ENCODE measurements at regions not wholly inside any gene's neighbourhood (a gene's known extent, or its start where the extent isn't known, plus 50 kb on each side); places are given as distances from the start of the nearest gene placed in this dataset.
"Not testable (repeated sequence)": the region's sequence is repeated elsewhere in the genome, so short reads cannot be mapped to it uniquely, and the experiment has no call there.

DNA sequence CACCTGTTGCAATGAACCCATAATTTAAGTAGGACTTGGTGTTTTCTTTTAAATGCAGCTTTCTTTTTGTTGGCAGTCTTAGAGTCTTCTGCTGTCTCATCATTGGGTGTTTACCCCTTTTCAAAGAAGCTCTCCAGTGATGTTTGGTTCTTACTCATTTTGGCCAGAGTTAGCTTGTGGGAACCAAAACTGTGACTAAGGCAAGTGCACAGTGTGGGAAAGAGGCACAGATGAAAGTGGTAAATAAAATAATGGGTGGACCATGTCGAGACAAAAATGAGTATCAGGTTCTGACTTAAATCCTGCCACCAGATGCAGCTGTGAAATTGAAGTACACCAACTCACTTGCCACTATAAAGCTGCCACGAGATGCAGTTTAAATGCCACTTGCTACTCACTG, 615.4 kb upstream of the MIS18BP1 start:
- no peak overlapping the region for H3K4me3 ChIP-seq (ENCODE audit: low read depth, low read length)

DNA sequence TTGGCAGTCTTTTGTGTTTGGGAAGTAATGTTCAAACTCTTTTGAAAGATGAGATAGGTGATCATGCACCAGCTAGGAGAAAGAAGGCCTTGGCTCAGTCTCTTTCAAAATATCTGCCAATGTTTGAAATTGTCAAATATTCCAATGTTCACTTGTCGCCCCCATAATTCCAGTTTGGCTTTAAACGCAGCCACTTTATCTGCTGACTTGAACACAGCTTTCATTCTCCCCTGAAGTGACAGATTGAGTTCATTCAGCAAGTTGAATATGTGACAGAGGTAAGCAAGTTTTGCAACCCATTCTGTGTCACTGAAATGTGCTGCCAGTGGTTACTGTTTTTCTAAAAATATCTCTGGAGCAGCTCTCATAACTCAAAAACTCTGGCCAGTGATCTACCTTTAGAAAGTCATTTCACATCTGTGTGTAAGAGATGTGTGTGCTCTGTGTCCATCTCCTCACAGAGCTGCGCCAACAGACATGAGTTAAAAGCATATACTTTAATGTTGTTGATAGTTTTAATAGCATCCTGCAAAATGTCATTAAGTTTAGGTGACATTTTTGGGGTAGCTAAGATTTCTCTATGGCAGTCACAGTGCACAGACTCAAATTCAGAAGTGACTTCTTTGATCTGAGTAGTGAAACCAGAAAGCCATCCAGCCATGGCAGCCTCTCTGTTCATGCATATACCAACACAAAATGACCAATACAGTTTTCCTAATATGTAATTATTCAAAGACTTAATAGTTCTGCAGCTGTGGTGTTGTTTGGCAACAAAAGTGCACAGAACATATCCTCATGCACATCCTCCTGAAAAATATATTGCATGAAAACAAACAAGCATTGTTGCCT, 614.3 kb upstream of the MIS18BP1 start:
- no peak overlapping the region for H3K4me3 ChIP-seq (ENCODE audit: low read depth, low read length)

DNA sequence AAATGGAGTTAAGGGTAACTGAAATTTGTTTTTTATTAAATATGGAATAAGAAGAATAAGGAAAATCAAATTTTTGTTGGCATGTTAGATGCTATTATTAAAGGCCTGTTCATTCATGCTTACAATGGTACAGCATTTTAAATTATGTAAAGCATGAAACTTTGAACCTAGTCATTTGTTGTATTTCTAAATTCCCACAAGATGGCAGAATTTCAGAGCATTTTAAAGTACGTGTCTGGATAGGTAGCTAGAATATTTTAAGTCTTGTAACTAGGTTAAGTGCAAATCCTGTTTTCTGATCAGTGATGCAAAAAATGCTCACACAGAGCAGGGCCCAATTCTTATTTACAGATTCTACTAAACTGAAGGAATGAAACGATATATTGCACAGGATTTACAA, 585.6 kb upstream of the MIS18BP1 start:
- no peak overlapping the region for H3K4me3 ChIP-seq (ENCODE audit: low read depth, low read length)

DNA sequence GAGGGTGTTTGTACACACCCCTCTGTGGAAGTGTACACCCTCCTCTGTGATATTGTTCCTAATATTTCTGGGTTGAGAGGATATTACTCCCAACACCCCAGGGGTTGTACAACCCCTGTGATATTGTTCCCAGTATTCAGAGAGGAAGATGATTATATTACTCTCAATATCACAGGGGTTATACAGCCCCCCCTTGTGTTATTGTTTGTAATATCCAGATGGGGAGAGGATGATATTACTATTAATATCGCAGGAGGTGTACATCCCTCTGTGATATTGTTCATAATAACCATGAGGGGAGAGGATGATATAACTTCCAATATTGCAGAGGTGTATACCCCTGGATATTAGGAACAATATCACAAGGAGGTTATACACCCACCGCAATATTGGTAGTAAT, 566.1 kb upstream of the MIS18BP1 start:
- H3K4me3 ChIP-seq (ENCODE audit: low read depth, low read length) = no peak overlapping the region

DNA sequence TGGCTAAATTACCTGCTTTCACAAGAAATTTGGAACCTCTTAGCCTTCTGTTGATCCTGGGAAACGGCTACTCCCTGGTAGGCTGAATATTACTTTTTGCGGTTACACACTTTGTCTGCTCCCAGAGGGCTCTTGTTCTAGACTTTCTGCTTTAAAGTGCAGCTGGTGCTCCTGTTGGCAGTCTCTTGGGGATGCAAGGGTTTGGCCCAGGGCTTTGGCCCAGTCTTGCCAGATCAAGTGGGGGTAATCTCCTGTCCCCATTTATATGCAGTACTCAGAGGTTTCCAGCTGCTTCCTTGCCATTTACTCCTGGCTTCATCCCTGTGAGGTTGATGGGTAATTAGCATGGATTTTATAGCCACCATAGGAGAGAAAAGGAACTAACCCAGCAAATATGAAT, 558.2 kb upstream of the MIS18BP1 start:
- H3K4me3 ChIP-seq (ENCODE audit: low read depth, low read length) = no peak overlapping the region

DNA sequence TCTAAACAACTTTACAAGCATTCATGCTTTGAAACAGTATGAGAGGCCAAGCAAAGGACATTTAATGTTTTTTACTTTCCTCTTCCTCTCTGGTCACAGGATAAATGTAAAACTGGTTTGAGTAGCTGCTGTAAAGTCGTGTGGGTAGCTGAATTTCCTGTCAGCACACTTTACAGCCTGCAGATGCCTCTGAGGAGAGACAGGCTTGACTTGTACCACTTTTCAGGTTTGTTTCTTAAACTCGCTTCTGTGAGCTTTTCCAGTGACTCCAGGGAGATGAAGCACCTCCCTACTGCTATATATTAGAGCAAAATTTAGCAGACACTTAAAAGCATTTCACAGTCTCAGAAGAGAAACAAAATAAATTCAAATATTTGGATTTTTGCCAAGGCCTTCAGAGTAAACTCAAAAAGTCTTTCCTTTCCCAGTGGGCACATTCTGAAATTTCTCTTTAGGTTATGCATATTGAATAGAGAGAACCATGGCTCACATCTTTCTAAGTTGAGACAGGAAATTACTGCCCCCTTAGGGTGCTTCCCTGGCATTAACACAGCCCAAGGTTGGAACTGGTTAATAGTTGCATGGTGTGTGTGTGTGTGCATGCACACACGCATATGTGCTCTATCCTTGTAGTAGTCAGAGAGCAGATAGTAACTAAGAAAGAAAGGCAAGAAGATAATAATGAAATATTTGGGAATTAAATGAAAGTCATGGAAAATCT, 557.3 kb upstream of the MIS18BP1 start:
- H3K4me3 ChIP-seq (ENCODE audit: low read depth, low read length) = no peak overlapping the region

DNA sequence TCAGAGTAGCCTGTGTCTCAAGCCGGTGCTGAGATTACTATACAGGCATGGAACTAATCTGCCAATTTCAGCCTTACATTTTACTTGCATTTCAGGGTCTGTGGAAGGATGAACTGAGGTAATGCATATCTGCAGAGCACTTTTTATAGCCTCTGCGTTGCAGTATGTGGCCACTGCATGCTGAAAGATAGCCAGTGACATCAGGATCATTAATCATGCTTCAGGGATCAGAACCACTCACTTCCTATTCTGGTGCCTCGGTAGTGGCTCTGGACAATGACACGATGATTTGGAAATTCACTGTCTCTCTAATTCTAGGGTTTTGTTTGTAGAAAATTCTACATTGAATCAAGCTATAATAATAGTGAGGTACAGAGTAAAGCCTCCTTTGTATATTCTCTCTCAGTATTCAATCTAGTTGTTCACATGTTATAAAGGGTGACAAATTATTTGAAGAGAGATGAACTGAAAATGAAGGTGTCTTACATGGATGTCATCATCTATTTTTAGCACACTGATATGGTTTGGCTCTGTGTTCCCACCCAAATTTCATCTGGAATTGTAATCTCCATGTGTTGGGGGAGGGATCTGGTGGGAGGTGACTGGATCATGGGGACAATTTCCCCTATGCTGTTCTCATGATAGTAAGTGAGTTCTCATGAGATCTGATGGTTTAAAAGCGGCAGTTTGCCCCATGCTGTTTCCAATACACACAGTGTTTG, 554.3 kb upstream of the MIS18BP1 start:
- no peak overlapping the region for H3K4me3 ChIP-seq (ENCODE audit: low read depth, low read length)

DNA sequence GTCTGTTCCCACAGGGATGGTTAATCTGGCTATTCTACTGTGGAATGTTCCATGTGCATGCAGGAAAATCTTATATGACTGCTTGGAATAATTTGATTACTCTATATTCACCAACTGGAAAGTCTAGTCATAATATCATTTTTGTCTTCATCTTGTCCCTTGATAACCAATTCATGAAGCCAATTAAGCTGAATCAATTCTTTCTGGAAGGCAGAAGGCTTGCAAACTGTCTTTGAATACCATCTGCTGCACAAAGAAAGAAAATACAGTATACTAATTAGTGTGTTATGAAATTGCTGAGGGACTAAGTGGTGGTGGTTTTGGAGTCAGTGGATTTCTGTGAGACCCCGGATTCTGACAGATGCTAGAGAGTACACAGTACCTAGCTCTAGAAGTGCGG, 546.5 kb upstream of the MIS18BP1 start:
- no peak overlapping the region for H3K4me3 ChIP-seq (ENCODE audit: low read depth, low read length)

DNA sequence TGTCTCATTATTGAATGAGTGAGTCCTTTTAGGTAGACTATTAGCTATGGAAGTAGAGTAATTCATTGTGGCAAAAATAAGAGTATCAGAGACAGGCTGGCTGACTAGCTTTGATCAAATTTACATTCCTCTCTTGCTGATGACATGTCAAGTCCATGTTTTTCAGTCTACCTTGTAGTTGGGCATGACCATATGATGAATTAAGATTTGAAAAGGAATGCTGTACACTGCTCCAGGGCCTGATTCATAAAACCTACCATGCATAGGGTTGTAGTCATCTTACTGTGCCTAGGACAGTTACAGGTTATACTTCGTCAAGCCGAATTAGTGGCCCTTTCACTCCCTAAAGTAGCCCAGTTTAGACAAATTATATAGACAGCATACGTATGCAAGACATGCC, 545.7 kb upstream of the MIS18BP1 start:
- H3K4me3 ChIP-seq (ENCODE audit: low read depth, low read length) = no peak overlapping the region

DNA sequence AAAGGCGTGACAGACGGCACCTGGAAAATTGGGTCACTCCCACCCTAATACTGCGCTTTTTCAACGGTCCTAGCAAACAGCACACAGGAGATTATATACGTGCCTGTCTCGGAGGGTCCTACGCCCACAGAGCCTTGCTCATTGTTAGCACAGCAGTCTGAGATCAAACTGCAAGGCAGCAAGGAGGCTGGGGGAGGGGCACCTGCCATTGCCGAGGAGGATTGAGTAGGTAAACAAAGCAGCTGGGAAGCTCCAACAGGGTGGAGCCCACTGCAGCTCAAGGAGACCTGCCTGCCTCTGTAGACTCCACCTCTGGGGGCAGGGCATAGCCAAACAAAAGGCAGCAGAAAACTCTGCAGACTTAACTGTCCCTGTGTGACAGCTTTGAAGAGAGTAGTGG, 543.0 kb upstream of the MIS18BP1 start:
- H3K4me3 ChIP-seq (ENCODE audit: low read depth, low read length) = not testable (repeated sequence)

DNA sequence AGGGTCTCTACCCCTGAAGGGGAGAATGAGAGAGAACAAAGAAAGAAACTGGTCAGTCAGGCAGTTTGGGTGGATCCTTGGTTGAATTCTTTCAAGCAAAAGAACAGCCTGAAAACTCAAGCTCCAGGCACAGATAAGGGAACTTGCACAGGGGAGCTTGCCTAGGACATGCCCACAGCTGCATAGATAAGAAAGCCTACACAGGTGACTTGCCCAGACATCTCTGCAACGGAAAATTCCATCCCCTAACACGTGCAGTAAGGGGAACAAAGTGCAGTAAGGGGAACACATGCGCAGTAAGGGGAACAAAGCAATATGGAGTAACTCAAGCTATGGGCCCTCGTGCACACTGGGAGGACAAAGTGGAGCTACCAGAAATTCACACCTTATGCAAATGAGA, 540.1 kb upstream of the MIS18BP1 start:
- no peak overlapping the region for H3K4me3 ChIP-seq (ENCODE audit: low read depth, low read length)

DNA sequence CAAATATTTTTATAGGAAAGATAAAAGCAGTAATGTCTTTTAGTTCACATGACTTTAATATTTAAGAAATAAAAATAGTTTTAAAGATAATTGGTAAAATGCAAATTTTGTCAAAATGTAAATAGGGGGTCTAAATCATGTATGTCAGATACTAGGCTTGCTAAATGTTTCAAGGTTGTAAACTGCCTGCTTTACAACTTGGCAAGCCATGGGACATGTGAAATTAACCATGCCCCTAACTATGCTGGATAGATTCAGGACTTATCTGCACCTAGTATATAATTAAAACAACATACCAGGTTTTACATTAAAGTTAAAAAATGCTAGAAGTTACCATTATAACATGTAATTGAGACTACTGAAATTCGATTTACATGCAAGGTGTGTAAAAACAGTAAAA, 537.3 kb upstream of the MIS18BP1 start:
- no peak overlapping the region for H3K4me3 ChIP-seq (ENCODE audit: low read depth, low read length)

DNA sequence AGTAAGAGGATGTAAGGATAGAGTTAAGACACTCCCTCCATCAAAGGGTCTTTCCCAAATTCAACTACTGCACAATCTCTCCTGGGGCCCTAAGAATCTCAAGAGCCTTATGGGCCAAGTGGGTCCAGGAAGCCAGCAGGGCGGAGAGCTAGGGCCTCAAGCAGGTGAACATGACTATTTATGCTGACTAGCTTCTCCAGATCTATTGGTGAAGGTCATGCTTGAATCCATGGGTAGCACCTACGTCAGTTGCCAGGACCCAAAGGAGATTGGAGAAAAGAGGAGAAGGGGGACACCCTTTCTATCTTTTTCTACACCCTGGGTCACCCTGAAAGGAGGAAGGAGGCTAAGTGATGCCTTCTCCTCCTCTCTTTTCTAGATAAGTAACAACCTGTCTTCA, 534.2 kb upstream of the MIS18BP1 start:
- H3K4me3 ChIP-seq (ENCODE audit: low read depth, low read length) = no peak overlapping the region

DNA sequence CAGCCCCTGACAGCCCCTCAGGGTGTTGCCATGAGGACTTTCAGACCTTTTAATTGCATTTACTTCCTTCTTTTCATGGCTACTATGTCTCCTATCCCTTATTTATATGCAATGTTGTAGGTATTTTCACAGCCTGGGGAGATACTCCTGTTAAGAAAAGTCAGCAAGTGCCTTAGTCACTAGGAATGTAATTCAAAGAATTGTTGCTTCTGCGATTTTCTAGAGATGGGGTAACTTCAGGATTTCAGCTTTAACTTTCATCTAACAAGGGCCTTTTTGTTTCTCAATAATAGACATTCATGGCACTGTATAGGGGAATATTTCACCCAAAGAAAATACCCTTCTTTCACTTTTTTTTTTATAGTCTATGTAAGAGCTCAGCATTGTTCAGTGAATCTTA, 533.3 kb upstream of the MIS18BP1 start:
- H3K4me3 ChIP-seq (ENCODE audit: low read depth, low read length) = no peak overlapping the region

DNA sequence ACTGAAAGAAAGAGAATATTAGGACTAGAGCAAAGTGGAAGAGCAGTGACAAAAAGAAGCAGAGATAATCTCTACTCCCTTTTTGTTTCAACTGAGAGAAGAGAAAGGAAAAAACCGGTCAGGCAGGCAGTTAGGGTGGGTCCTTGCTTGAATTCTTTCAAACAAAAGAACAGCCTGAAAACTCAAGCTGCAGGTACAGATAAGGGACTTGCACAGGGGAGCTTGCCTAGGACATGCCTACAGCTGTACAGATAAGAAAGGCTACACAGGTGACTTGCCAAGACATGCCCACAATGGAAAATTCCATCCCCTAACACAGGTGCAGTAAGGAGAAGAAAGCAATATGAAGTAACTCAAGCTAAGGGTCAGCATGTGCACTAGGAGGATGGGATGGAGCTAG, 532.2 kb upstream of the MIS18BP1 start:
- no peak overlapping the region for H3K4me3 ChIP-seq (ENCODE audit: low read depth, low read length)

DNA sequence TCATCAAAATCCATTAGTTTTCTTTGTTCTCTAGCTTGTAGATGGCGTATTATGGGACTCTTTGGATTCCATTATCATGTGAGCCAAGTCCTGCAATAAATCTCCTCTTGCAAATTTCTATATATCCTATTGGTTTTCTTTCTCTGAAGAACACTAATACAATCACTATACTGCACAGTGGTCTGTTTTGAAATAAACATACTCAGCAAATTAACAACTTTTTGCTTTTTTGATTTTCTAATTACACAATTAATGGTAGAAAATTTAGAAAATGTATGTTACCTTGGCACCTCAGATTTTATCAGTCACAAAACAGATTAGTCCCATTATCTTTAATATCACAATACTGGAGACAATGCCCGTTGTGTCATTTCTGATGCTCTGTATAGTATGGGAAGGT, 513.2 kb upstream of the MIS18BP1 start:
- H3K4me3 ChIP-seq (ENCODE audit: low read depth, low read length) = no peak overlapping the region

DNA sequence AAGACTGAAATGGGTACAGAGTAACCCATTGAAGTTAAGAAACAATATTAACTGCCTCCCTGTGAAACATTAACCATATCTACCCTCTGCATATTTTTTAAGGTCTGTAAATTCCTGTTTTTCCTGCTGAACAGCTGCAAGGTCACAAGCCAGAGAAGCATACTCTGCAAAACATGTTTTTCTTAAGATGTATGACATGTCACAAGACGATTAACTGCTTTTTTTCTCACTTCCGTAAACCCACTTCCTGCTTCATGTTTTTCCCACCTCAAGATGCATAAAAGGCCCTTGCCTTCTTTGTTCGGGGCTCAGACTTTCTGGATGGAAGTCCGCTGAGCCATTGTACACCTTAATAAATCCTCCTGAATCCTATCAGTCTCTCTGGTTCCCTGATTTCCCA, 504.7 kb upstream of the MIS18BP1 start:
- no peak overlapping the region for H3K4me3 ChIP-seq (ENCODE audit: low read depth, low read length)

DNA sequence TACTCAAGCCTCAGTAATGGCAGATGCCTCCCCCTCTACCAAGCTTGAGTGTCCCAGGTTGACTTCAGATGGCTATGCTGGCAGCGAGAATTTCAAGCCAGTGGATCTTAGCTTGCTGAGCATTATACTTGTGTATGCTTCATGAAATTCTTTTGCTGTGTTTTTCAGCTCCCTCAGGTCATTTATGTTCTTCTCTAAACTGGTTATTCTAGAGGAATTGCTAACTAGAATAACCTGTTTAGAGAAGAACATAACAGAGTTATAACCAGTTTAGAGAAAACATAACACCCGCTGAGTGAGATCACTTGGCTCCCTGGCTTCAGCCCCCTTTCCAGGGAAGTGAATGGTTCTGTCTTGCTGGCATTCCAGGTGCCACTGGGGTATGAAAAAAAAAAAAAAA, 503.4 kb upstream of the MIS18BP1 start:
- H3K4me3 ChIP-seq (ENCODE audit: low read depth, low read length) = not testable (repeated sequence)

DNA sequence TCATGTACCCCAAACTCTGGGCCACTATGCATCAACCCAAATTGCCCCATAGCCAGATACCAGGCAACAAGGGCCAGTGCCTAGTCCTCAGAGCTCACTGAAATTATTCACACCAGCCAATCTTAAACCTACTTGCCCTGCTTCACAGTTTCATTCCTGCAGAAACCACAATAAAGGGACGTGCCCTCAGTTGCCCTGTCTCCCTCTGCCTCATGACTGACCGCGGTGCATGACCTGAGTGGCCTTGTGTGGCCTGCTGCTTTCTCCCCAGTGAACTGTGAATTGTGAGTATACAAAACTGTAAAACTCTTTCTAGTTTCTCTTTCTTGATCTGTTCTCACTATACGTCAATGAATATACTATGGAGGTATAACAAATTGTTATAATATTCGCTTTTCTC, 490.9 kb upstream of the MIS18BP1 start:
- no peak overlapping the region for H3K4me3 ChIP-seq (ENCODE audit: low read depth, low read length)

DNA sequence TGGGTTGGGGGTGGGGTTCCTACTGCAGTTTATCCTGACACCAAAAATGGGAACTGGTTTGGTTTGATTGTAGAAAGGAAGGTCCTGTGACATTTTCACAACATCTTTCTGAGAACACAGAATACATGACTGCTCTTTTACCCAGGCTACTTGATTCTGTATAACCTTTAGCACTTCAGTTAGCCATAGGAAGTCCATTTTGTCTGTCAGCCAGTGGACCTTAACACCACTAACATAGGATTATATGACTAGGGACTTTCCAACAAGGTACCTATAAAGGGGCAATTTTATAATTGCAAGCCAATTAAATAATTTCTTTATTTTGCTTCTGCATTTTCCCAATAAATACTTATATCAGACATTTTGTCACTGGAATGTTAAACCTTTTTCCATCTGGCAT, 489.2 kb upstream of the MIS18BP1 start:
- no peak overlapping the region for H3K4me3 ChIP-seq (ENCODE audit: low read depth, low read length)

DNA sequence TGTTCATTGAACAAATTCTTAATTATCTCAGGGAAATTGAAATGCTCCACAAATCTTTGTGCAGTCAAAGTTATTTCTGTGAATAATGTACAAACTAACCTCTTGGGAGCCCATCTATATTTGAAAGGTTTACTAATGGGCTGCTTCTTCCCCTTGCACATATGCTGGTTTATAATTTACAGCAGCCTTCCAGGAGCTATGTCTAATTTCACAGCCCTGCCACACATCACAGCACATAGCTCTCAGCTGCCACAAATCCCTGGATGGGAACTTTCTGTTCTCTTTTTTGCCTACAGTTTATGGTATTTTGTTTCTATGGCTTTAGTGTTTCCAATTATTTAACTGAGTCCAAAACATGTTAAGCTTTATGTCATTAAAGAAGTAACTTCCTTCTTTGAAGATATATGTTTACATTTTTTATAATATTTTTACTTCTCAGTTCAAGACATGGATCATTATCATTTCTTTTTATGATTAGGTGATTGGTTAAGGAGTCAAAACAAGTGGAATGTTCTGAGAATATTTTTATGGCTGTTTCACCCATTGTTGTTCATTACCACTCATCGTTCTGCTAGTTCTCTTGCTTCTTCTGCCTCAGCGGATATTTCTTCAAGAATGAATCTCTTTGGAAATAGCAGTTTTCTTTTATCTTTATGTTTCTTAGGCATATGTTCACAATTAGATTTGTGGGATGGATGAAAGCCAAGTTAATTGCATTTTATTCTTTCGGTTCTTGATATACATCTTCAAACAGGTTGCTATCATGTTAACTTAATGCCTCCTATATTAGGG, 475.6 kb upstream of the MIS18BP1 start:
- no peak overlapping the region for H3K4me3 ChIP-seq (ENCODE audit: low read depth, low read length)
